SK-N-SH (cell line): ENCODE measurements at regions not wholly inside any gene's neighbourhood (a gene's known extent, or its start where the extent isn't known, plus 50 kb on each side); places are given as distances from the start of the nearest gene placed in this dataset.

Source experiments
- CTCF ChIA-PET: fragments of 300-600, 350-600 bp; formaldehyde crosslinking; extraction: SDS; loops from one replicate; lab custom pipeline; 2021; lab: Yijun Ruan, JAX
- POLR2A ChIA-PET: fragments of 350-600 bp; sonication (Branson Sonifier 250); formaldehyde crosslinking; extraction: SDS; loops from one replicate; lab custom pipeline; 2020; ENCODE audit warnings: antibody characterized with exemption, inconsistent platforms; lab: Yijun Ruan, JAX
- DNase-seq: peaks from one replicate; pipeline ENCODE4 v3.0.0; 2012
- H2AFZ ChIP-seq: fragments of 200-600 bp; sonication (generic); 2 replicates; pipeline ENCODE4 v1.8.1; 2016; ENCODE audit warnings: antibody characterized with exemption, mild to moderate bottlenecking, low read depth
- H3F3A ChIP-seq: fragments of 200-600 bp; sonication (generic); replicated peaks from 2 replicates; pipeline ENCODE3; 2016; ENCODE audit warnings: antibody characterized with exemption, mild to moderate bottlenecking; ENCODE audit not compliant: insufficient read depth
- H3K27ac ChIP-seq, 2 experiments: fragments of 200-500 bp in 1 of 2; fragments of 200-600 bp in 1 of 2; sonication (Bioruptor generic) in 1 of 2; sonication (generic), shearing (Covaris generic) in 1 of 2; 2 replicates each; pipeline versions ENCODE4 v1.5.1 to v1.6.1; 2014 to 2016; ENCODE audit warnings: low read depth in 2 of 2, inconsistent platforms in 1 of 2, low read length in 1 of 2, mild to moderate bottlenecking in 1 of 2, mixed read lengths in 1 of 2
- H3K27me3 ChIP-seq: fragments of 200-600 bp; sonication (generic), shearing (Covaris generic); 2 replicates; pipeline ENCODE4 v1.6.1; 2016; ENCODE audit warnings: mixed run types; ENCODE audit not compliant: insufficient read depth
- H3K36me3 ChIP-seq, 2 experiments: fragments of 200-500 bp in 1 of 2; fragments of 200-600 bp in 1 of 2; sonication (Bioruptor generic) in 1 of 2; sonication (generic) in 1 of 2; replicated peaks in 1 of 2; 2 replicates each; pipeline versions ENCODE3 to v1.5.1; 2014 to 2016; ENCODE audit warnings: low read length in 1 of 2, mild to moderate bottlenecking in 1 of 2; ENCODE audit not compliant: insufficient read depth in 2 of 2, control insufficient read depth in 1 of 2
- H3K4me1 ChIP-seq, 2 experiments: fragments of 200-500 bp in 1 of 2; fragments of 200-600 bp in 1 of 2; sonication (Bioruptor generic) in 1 of 2; sonication (generic), shearing (Covaris generic) in 1 of 2; 2 replicates each; pipeline versions ENCODE4 v1.5.1 to v1.6.1; 2014 to 2016; ENCODE audit warnings: low read depth in 1 of 2, low read length in 1 of 2, mixed run types in 1 of 2; ENCODE audit not compliant: insufficient read depth in 2 of 2, control insufficient read depth in 1 of 2
- H3K4me2 ChIP-seq: fragments of 200-600 bp; sonication (generic), shearing (Covaris generic); 2 replicates; pipeline ENCODE4 v1.6.1; 2017; ENCODE audit warnings: mixed run types
- H3K4me3 ChIP-seq, 2 experiments: fragments of 200-500 bp in 1 of 2; fragments of 200-600 bp in 1 of 2; sonication (Bioruptor generic) in 1 of 2; sonication (generic), shearing (Covaris generic) in 1 of 2; 2 replicates each; pipeline versions ENCODE4 v1.5.1 to v1.8.1; 2014 to 2016; ENCODE audit warnings: low read depth in 2 of 2, inconsistent platforms in 1 of 2, low read length in 1 of 2, mild to moderate bottlenecking in 1 of 2, mixed read lengths in 1 of 2, moderate library complexity in 1 of 2
- H3K79me2 ChIP-seq: fragments of 200-600 bp; sonication (generic); 2 replicates; pipeline ENCODE4 v1.8.1; 2017; ENCODE audit warnings: mild to moderate bottlenecking; ENCODE audit not compliant: insufficient read depth
- H3K9ac ChIP-seq: fragments of 200-600 bp; sonication (generic); 2 replicates; pipeline ENCODE4 v1.6.1; 2017; ENCODE audit warnings: mixed run types
- H3K9me2 ChIP-seq: fragments of 200-600 bp; sonication (generic); 2 replicates; pipeline ENCODE4 v1.6.1; 2017; ENCODE audit warnings: mixed run types
- H3K9me3 ChIP-seq: fragments of 200-600 bp; sonication (generic); 2 replicates; pipeline ENCODE4 v1.6.1; 2017; ENCODE audit warnings: mixed run types, mild to moderate bottlenecking, moderate library complexity
- H4K20me1 ChIP-seq: fragments of 200-600 bp; sonication (generic); 2 replicates; pipeline ENCODE4 v1.6.1; 2017; ENCODE audit warnings: mild to moderate bottlenecking, mixed run types; ENCODE audit not compliant: insufficient read depth
- FOSL2 ChIP-seq: IDR thresholded peaks from 2 replicates; pipeline ENCODE4 v1.4.0; 2012; ENCODE audit warnings: low read depth, mild to moderate bottlenecking, moderate library complexity, borderline replicate concordance
- FOXM1 ChIP-seq: IDR thresholded peaks from 2 replicates; pipeline ENCODE4 v1.4.0; 2012; ENCODE audit warnings: low read depth, mild to moderate bottlenecking
- MAX ChIP-seq: IDR thresholded peaks from 2 replicates; pipeline ENCODE4 v1.4.0; 2012; ENCODE audit warnings: low read depth
- MEF2A ChIP-seq: IDR thresholded peaks from 2 replicates; pipeline ENCODE4 v1.4.0; 2012; ENCODE audit warnings: low read depth, borderline replicate concordance
- NFIC ChIP-seq: IDR thresholded peaks from 2 replicates; pipeline ENCODE4 v1.4.0; 2012; ENCODE audit warnings: borderline replicate concordance
- PBX3 ChIP-seq: IDR thresholded peaks from 2 replicates; pipeline ENCODE4; 2012
- POLR2AphosphoS5 ChIP-seq: IDR thresholded peaks from 2 replicates; pipeline ENCODE4 v1.6.1; 2012; ENCODE audit warnings: low read depth, low read length
- RFX5 ChIP-seq: IDR thresholded peaks from 2 replicates; pipeline ENCODE4 v1.6.1; 2012; ENCODE audit warnings: mild to moderate bottlenecking, improper control_type of control experiment, low read length
- RXRA ChIP-seq: IDR thresholded peaks from 2 replicates; pipeline ENCODE4 v1.4.0; 2012; ENCODE audit warnings: low read depth, mild to moderate bottlenecking, borderline replicate concordance
- TAF1 ChIP-seq: IDR thresholded peaks from 2 replicates; pipeline ENCODE4 v1.6.1; 2012; ENCODE audit warnings: low read depth, mild to moderate bottlenecking, low read length, moderate library complexity, borderline replicate concordance
- TEAD4 ChIP-seq: IDR thresholded peaks from 2 replicates; pipeline ENCODE4 v1.4.0; 2012; ENCODE audit warnings: mild to moderate bottlenecking, borderline replicate concordance; ENCODE audit not compliant: insufficient read depth
- USF2 ChIP-seq: fragments of 150-350 bp; IDR thresholded peaks from 2 replicates; pipeline ENCODE4 v1.6.1; 2017; ENCODE audit warnings: antibody characterized with exemption, low read length, low read depth, borderline replicate concordance
- ZBTB33 ChIP-seq: IDR thresholded peaks from 2 replicates; pipeline ENCODE4 v1.4.0; 2012; ENCODE audit warnings: low read depth, borderline replicate concordance
- WGBS: methylation state at CpG from one replicate; pipeline ENCODE4 v1.1.6; 2017; ENCODE audit warnings: low lambda C conversion rate; 5-methylcytosine and 5-hydroxymethylcytosine counted together

GRCh38 chr2:77818186-77818585 lies 296.0 kb upstream of the LRRTM4 start (continued):
- no peak for TF ChIP-seq TEAD4
- TF ChIP-seq PBX3 = no peak

- H3K4me2 ChIP-seq = no peak overlapping the region
- H2AFZ ChIP-seq = no peak overlapping the region
- H3K27me3 ChIP-seq = no peaks in the 10 kb centered on the region
- CTCF ChIA-PET = no interaction called here
- 27% methylated on average over 2 of the region's 2 CpGs for WGBS
- H3K4me3 ChIP-seq = no peak overlapping the region
- no peaks in the 10 kb centered on the region for H4K20me1 ChIP-seq
- no peaks in the 10 kb centered on the region for H3K36me3 ChIP-seq
- no peaks in the 10 kb centered on the region for H3K9me3 ChIP-seq
- no peaks in the 10 kb centered on the region for H3F3A ChIP-seq
- no peak overlapping the region for H3K27ac ChIP-seq
- no peaks in the 10 kb centered on the region for H3K9me2 ChIP-seq
- DNase-seq = no peak
- no peak overlapping the region for H3K9ac ChIP-seq
- POLR2A ChIA-PET = no interaction called here
- no peaks in the 10 kb centered on the region for H3K79me2 ChIP-seq
- no peaks in the 10 kb centered on the region for H3K4me1 ChIP-seq
- TF ChIP-seq RXRA (no peak), MEF2A (no peak), FOXM1 (no peak), ZBTB33 (no peak), MAX (no peak), USF2 (no peak), TEAD4 (no peak), PBX3 (no peak), POLR2AphosphoS5 (no peak)
These were observed 300.9 kb upstream of the LRRTM4 start for GRCh38 chr2:77823028-77823427.

- CTCF ChIA-PET = no interaction called here
- H3K36me3 ChIP-seq = no peaks in the 10 kb centered on the region
- 60% methylated on average over 2 of the region's 2 CpGs for WGBS
These were observed 308.9 kb upstream of the LRRTM4 start for GRCh38 chr2:77831060-77831459.

More at GRCh38 chr2:77831060-77831459, 308.9 kb upstream of the LRRTM4 start:
- Histone ChIP-seq H3K27ac (no peak overlapping the region), H3K4me1 (no peaks in the 10 kb centered on the region), H4K20me1 (no peaks in the 10 kb centered on the region), H2AFZ (no peak overlapping the region), H3K9me3 (no peaks in the 10 kb centered on the region; the same call in 1 of the 2 replicates), H3F3A (no peaks in the 10 kb centered on the region), H3K27me3 (no peaks in the 10 kb centered on the region), H3K9ac (no peak overlapping the region), H3K9me2 (no peaks in the 10 kb centered on the region), H3K4me3 (no peak overlapping the region), H3K4me2 (no peak overlapping the region), H3K79me2 (no peaks in the 10 kb centered on the region)
- POLR2A ChIA-PET = no interaction called here
- DNase-seq = no peak
- no peak for TF ChIP-seq NFIC
- no peak for TF ChIP-seq ZBTB33
- TF ChIP-seq FOSL2 = no peak
- no peak for TF ChIP-seq POLR2AphosphoS5
- no peak for TF ChIP-seq TAF1
- no peak for TF ChIP-seq RFX5
